T-helper 1 cell (primary cell): ENCODE measurements at regions not wholly inside any gene's neighbourhood (a gene's known extent, or its start where the extent isn't known, plus 50 kb on each side); places are given as distances from the start of the nearest gene placed in this dataset.

ENCODE experiments used
- DNase-seq, 5 donors: peaks; one replicate each; pipeline ENCODE4 v3.0.0-alpha.2; 2012 to 2020

DNA sequence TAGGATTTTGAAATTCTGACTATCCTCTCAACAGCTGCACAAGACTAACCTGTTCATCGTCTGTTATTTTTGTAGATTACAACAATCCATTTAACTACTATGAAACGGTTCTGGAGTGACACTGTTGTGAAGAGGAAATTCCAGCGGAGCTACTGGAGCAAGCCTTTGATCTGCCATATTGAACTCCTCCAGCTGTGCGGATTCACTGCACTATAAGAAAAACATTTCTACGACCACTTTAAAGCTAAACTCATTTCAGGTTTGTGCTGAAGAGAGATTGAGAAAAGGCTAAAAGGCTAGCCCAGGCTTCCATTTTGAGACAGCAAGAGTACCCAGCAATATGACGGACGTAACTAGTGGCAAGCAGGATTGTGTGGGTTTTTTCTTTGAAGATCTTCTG lies 104.9 kb upstream of the ANKH start:
- DNase-seq: no peak

DNA sequence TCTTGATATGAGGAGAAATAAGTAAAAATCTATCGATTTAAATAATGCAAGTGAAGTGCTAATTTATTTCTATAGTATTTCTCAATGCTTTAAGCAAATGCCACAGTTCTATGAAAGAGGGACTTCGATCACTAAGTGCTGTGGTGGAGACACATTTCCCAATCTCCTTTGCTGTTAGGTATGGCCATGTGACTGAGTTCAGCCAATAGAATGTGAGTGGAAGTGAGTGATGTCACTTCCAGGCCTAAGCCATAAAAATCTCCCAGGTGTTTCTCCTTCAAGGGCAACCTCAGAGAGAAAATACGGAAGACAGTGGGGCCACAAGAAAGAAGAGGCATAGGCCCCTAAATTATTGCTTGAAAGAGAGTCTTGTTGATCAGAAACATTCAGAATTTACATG lies 100.3 kb upstream of the ANKH start:
- no peak for DNase-seq

DNA sequence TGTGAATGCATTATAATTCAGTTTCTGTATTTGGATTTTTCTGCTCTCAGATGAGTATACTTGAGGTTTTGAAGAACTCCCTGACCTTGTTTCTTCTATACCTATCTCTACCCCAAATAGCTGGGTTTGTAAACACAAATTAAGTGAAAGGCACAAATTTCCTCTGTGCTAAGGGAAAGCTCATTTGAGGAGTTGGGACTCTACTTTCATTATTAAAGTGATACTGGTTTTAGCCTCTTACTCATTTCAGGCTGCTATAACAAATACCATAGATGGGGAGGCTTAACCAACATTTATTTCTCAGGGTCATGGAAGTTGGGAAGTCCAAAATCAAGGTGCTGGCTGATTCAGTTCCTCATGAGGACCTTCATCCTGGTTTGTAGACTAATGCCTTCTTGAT lies 97.2 kb upstream of the ANKH start:
- no peak for DNase-seq

DNA sequence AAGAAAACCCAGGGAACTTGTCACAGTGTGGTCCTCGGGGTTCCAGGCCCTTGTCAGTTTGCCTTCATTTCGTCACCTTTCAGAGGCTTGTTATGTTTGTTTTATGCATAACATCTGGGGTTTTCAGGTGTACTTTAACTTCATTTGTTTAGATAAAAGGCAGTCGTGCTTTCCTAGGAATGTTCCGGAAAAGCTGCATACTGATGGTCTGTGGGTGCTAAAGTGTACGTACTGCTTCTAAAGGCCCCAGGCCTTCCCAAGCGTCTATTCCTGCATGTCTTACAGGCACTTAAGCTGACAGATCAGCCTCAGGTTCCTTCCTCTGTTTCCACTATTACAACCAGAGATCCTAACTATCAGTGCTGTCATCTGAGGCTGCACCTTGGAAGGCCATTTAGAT lies 95.6 kb upstream of the ANKH start:
- no peak for DNase-seq

DNA sequence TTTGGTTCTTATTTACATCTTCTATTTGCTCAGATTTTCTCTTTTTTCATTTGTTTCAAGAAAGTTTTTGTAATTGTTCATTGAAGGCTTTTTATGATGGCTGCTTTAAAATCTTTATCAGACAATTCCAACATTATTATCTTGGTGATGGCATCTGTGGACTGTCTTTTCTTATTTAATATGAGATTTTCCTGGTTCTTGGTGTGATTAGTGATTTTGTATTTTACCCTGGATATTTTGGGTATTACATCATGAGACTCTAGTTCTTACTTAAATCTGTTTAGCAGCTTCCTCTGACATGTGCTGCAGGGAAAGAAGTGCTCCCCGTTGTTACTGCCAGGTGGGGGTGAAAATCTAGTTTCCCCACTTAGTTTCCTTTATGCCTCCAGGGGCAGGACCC lies 94.2 kb upstream of the ANKH start:
- DNase-seq: no peak

DNA sequence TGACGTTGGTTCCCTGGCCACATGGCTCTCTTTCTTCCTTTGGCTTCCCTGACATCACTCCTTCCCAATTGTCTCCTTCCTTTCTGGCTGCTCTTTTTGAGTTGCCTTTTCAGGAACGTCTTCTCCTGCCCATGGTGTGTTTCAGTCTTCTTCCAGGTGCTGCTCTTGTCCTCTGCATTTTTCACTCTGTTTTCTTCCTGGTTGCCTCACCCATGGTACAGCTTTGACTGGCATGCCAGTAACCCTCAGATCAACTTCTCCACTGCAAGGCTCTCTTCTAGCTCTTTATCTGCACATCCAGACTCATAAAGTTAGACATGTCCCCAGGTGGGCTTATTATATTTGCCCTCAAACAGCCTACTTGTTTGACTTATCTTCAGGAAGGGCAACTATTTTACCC lies 91.0 kb upstream of the ANKH start:
- DNase-seq: no peak

DNA sequence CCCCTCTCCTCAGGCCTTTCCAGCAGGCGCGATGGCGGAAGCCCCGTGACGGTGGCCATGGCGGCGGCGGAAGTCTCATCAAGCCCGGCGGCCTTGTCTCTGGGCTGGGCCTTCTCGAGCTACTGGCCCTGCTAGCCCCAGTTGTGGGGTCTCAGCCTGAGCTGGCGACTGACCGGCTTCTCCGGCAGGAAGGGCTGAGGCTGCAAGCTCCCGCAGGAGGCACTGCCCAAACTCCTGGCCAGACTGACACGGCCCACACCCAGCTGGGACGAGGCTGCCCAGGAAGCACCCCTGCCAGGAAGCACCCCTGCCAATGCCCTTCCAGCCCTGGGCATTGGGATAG lies 88.5 kb upstream of the ANKH start:
- no peak for DNase-seq

DNA sequence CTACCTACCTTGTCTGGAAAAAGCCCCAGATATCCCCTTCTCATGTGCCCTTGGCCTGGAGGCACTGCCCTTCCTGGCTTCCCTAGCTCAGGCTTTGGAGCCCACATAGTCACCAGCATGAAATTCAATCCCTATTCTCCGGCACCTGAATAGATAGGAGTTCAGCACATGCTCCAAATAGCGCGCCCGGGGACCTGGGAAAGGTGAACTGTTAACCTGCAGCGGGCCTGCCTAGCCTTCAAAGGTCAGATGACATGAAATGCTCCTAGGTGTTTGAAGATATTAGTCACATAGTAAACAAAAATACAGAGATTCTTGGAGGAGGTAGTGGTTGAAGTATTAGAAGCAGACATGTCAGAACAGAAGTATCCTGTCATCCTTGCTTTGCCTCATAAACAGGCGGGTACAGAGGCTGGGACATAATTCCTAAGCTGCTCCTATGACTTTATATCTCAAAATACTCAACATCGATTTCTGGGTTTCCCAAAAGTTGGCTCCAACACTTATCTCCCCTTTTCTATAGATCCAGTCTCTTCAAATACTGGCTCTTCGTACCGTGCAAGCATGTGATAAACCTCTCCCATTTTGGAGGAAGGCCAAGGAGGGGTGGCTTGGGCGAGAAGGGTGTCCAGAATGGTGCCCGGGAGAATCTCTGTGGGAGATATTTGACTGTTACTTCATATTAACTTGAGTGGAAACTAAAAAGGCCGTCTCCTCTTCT lies 88.0 kb upstream of the ANKH start:
- DNase-seq: no peak

DNA sequence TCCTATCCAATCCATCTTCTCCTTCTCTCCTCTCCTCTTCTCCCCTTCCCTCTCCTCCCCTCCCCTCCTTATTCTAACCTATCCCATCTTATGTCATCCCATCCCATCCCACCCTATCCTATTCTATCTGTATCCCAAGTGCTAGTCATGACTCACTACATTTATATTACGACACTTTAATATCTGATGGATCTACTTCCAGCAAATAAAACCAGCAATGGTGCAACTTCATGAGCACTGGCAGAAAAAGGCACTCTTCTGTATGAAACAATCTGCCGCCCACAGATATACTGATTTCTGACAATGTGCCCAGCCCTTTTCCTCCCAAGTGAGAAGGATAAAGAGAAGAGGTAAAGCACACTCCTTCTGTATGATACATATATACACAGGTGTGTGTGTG lies 86.6 kb upstream of the ANKH start:
- no peak for DNase-seq

DNA sequence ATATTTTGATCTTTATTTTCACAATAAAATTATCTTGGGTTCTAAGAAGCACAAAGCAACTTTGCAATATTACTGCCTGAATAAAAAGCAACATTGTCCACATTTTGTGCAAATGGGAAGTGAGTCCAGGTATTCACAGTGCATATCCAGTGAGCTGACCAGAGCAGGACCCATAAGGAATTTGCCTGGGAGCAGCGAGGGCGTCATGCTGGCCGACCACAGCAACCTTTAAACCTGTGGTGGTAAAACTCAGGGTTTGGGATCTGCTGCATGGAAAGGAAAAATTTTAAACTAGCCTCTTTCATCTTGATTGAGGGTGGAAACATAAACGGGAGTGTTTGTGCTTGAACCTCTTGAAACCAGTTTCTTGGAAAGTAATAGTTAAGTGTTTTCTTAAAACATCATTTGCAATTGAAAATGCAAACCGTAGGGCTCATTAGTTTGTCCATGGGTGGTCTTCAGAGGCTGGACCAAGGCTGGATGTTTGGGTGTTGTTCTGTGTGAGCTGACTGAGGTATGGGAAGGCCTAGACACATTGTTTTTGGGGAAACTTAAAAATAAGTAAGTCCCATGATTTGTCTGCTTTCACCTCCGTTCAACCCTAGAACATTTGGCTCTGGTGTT lies 85.0 kb upstream of the ANKH start:
- no peak for DNase-seq

DNA sequence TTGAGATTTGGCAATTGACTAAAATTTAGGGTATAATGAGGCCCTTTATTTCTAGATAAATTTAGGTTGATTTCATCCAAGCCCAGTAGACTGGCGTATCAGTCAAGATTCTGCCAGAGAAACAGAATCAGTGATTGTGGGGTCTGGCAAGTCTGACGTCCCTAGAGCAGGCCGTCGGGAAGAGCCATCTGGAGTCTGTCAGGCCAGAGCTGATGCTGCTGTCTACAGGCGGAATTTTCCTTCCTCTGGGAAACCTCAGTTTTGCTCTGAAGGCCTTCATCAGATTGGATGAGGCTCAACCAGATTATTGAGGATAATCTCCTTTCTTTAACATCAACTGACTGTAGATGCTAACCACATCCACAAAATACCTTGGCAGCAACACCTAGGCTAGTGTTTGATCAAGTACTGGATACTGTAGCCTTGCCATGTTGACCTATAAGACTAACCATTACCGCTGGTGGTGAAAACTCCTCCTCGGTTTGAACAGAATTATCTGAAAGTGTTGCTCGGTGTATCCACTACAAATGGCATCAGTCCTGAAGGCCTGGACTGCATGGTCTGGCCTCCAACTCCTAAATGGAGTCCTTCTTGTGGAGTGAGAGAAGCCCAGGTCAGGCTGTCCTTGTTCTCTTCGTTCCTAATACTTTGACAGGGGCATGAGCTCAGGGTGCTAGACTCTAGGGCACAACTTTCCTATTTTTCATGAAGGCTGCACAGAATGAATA lies 83.2 kb upstream of the ANKH start:
- DNase-seq: no peak

DNA sequence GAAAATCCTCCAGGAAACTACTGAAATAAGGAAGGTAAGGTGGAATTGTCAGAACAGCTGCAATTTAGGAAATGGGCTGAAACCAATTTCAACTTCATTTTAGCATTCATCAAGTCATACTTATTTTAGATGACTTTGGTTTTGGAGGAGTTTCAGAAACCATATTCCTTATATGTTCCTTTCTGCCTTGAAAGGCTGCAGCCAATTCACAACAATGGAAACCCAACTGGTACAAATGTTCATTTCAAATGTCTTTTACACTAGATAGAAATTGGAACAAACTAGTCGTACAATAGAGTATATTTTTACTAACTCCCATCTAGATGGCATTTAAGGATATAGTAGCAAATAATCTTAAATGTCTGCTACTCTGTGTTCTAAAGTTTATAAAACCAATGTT lies 82.6 kb upstream of the ANKH start:
- DNase-seq: no peak

DNA sequence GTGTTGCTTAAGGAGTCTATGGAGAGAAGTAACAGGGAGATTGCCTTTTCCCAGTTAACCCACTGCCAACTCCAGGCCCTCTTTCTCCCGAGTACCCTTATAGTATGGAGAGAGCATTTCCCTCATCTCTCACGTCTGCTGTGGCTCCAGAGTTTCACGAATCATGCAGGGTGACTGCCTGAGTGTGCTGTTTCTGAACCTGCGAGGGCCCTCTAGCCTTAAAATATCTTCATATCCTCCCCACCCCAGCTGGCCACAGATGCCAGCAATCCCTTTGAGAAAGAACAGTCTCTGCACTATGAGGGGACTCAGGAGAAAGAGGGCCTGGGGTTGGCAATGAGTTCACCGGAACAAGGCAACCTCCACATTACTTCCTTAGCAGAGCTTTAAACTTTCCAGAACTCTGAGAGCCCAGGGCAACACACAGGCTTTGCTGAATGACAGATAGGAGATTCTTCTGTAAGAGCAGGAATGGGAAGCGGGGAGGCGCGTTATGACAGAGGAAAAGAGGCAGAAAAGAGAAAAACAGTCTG lies 81.6 kb upstream of the ANKH start:
- DNase-seq: no peak

DNA sequence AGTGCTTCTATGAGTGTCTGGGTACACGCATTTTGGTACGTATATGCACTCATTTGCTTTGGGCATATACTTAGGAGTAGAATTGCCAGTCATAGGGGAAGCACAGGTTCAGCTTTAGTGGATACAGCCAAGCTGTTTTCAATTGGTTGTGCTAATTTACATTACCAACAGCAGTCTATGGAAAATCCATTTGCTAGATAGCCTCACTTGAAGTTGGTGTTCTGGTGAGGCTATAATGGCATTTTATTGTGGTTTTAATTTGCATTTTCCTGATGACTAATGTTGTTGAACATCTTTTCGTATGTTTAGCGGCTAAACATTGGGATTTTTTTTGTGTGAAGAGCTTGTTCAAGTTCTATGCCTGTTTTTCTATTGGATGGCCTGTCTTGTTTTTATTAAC lies 76.8 kb upstream of the ANKH start:
- DNase-seq: no peak

DNA sequence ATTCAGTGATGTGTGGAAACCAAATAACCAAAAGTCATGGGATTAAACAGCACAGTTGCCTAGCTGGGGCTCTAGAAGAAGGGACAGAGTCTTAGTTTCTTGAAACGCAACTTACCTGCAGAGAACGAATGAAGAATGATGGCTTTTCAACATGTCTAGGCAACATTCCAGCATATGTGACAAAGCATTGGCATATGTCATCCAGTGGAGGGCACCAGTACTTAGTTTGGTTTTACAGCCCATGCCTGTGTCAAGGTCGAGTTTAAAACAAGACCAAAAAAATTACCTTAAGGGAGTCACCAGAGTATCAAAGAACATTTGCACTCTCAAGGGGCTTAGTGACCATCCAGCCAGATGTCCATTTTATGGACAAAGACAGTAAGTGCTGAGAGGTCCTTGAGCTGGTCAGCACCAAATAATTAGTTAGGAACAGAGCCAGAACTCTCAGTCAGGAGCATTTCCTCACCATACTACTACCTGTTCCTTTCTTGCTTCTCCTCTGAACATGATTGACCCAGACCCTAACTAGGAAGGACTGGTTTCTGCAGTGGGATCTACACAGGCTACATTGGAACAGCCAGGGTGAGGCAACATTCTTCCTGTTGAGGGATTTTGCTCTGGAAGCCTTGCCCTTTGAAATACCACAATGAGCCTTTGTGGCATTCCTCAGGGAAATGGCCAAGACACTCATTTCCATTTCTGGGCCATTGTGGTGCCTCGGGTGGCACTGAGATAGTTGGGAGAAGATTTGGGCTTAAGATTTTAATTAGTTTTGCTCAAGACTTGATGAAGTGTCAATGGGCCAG lies 75.4 kb upstream of the ANKH start:
- DNase-seq: peak in 3 of 5 donors; percentile 17 to 50 (median 36)

DNA sequence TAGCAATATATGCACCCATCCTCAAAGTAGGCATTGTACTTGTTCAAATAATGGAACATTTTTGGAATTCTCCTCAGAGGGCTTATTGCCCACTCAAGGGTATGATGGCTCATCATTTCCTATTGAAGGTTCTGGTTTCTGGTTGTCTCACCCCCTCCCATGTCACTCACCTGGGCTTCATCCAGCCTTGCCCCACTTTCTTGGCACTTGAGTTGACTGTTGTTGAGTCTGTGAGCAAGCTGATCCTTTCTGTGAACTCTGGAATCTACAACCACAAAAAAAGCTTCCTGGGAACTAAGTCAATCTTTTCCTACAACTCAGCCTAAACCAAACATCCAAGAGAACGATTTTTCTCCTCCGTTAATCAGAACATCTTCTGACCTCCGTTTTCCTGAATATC lies 73.9 kb upstream of the ANKH start:
- DNase-seq: no peak

DNA sequence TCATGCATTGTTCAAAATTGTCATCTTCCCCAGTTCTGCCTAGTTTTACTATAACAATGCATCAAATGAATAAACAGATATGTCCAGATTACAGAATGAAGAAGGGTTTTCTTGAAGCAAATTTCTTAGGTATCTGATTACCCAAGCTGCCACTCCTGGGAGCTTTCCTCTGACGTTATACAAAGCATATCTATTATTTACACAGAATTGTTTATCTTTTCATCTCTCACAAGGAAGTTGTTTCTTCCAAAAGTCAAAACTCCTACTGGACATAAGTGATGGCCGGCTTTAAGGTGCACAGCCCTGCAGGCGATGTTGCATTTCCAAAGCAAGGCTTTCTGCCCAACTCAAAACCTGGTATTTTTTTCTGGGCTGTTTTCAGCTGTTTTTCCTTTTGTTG lies 73.4 kb upstream of the ANKH start:
- no peak for DNase-seq

DNA sequence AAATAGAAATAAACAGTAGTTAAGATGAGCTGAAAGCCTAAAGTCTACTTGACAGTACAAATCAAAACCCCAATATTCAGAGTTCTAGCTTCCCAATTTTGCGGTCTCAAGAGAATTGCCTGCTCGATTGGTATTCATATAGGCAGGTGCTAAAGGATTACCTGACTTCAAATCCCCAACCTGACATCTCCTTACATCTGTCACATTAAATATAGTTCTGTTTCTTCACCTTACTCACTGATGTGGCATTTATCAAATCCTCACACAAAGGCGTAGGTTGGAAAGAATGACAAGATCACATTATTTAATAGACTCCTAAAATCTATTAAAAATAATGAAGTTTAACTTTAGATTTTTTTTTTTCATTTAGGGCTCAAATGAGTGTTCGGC lies 72.8 kb upstream of the ANKH start:
- no peak for DNase-seq

DNA sequence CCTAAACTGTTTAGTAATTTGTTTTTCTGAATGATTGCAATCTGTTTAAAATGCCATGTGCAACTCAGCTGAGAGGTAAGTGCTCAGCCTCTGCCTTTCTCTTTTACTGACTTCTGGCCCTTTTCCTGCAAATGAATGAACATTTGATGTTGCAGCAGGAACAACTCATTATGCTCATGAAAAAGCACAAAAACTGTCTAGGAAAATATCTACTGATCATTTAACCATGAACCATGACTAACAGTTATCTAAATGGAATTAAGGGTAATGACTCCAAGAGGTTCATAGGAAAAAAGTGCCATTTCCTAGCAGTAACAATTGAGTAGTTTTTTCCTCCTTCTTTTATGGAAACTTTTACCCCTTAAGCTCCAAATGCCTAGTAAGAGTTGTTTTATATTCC lies 70.6 kb upstream of the ANKH start:
- no peak for DNase-seq

DNA sequence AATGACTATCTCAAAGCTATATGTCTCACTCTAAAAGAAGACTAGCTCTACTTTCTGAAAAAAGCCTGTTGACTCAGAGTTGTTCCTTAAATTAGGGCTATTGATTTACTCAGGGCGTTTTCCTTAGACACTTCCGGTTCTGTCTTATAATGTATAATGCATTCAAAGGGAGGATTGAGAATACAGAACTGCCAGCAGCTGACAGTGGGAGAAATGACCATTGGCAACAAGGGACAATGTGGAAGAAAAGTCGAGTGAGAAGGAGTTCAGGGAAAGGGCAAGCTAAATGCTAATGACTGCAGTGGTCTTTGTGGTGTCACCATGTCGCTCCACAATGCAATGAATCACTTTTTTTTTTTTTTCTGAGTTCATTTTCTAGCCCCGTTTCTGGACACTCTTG lies 65.7 kb upstream of the ANKH start:
- DNase-seq: no peak

DNA sequence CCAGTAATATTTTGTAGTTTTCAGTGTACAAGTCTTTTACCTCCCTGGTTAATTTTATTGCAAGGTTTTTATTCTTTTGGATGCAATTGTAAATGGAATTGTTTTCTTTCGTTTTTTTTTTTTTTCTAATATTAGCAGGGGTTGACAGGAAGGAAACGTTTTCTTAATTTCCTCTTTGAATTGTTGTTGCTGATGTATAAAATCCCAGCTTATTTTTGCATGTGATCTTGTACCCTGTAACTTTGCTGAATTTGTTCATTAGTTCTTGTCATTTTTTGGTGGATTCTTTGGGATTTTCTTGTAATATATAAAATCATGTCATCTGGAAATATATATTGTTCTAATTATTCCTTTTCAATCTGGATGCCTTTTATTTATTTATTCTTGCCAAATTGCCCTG lies 65.0 kb upstream of the ANKH start:
- DNase-seq: no peak

DNA sequence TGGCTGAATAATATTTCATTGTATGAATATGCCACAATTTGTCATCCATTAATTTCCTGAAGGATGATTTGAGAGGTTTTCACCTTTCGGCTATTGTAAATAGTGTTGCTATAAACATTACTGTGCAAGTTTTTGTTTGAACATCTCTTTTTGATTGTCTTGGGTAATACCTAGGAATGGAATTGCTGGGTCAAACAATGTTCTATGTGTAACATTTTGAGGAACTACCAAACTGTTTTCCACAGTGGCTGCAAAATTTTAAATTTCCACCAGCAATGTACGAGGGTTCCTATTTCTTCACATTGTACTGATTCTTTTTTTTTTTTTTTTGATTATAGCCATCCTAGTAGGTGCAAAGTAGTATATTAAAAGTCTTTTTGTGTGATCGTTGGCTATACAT lies 63.8 kb upstream of the ANKH start:
- DNase-seq: no peak

DNA sequence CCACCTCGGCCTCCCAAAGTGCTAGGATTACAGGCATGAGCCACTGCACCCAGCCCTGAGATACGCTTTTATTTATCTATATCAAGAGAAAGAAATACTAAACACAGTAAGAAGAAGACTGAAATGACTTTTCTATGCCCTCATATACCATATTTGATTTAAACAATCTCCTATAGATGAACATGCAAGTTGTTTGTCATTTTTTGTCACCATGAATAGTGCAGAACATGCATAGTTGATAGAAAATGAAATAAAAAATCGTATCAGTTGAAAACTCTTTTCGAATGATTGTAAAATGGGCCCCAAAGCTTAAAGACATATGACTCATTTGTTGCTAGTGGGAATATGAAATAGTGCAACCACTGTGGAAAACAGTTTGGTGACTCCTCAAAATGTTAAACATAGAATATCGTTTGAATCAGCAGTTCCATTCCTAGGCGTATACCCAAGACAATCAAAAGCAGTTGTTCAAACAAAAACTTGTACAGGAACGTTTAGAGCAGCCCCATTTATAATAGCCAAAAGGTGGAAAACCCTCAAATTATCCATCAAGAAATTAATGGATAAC lies 61.4 kb upstream of the ANKH start:
- DNase-seq: no peak
